Osteoblast (primary cell): ENCODE measurements at regions not wholly inside any gene's neighbourhood (a gene's known extent, or its start where the extent isn't known, plus 50 kb on each side); places are given as distances from the start of the nearest gene placed in this dataset.
A peak's percentile ranks its signal among the peaks of the same experiment; 100 is the strongest.

Source experiments
- DNase-seq: peaks from one replicate; pipeline ENCODE4 v3.0.0; 2011; ENCODE audit warnings: low spot score, mixed read lengths; ENCODE audit not compliant: insufficient read length; ENCODE audit errors: missing footprints
- H2AFZ ChIP-seq: 2 replicates; pipeline ENCODE4 v1.6.0; 2011; ENCODE audit warnings: mild to moderate bottlenecking, low read length
- H3K27ac ChIP-seq: 2 replicates; pipeline ENCODE4 v1.5.1; 2011; ENCODE audit warnings: mild to moderate bottlenecking, low read depth, low read length, moderate library complexity
- H3K27me3 ChIP-seq: 2 replicates; pipeline ENCODE4 v1.6.0; 2012; ENCODE audit warnings: mild to moderate bottlenecking, control low read depth, inconsistent platforms, low read length, moderate library complexity; ENCODE audit not compliant: insufficient read depth
- H3K36me3 ChIP-seq: 2 replicates; pipeline ENCODE4 v1.5.1; 2011; ENCODE audit warnings: mild to moderate bottlenecking, low read length, control low read depth, moderate library complexity; ENCODE audit not compliant: insufficient read depth
- H3K4me1 ChIP-seq: 2 replicates; pipeline ENCODE4 v1.5.1; 2011; ENCODE audit warnings: mild to moderate bottlenecking, low read length, control low read depth, moderate library complexity; ENCODE audit not compliant: insufficient read depth
- H3K4me2 ChIP-seq: 2 replicates; pipeline ENCODE4 v1.6.0; 2011; ENCODE audit warnings: mild to moderate bottlenecking, low read length; ENCODE audit not compliant: insufficient read depth
- H3K4me3 ChIP-seq: fragments of 200-600 bp; sonication (generic); 3 replicates; pipeline ENCODE4 v1.5.1; 2012; ENCODE audit warnings: mild to moderate bottlenecking, low read length, inconsistent platforms; ENCODE audit not compliant: insufficient read depth
- H3K79me2 ChIP-seq: 2 replicates; pipeline ENCODE4 v1.6.0; 2012; ENCODE audit warnings: mild to moderate bottlenecking, low read length, control low read depth, inconsistent platforms; ENCODE audit not compliant: insufficient read depth
- H3K9me3 ChIP-seq: 2 replicates; pipeline ENCODE4 v1.5.1; 2011; ENCODE audit warnings: low read depth, low read length, control low read depth
- H4K20me1 ChIP-seq: 2 replicates; pipeline ENCODE4 v1.6.0; 2012; ENCODE audit warnings: mild to moderate bottlenecking, low read length, control low read depth; ENCODE audit not compliant: insufficient read depth
- TF ChIP-seq, protein P1 (sequence below): IDR thresholded peaks from 2 replicates; pipeline ENCODE4 v1.5.1; 2011; ENCODE audit warnings: mild to moderate bottlenecking, low read depth, low read length, moderate library complexity; ENCODE audit errors: extremely low read depth

DNA sequence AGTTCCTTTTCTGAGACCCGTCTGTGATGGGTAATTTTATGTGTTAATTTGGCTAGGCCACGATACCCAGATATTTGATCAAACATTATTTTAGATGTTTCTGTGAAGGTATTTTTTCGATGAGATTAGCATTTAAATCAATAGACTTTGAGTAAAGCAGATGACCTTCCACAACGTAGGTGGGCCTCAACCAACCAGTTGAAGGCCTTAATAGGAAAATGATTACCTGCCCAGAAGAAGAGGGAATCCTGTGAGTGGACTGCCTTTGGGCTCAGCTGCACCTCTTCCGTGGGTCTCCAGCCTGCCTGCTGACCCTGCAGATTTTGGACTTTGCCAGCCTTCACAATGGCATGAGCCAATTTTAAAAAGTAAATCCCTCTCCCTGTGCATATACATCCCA lies 61.6 kb upstream of the WSB1 start:
- H3K36me3 ChIP-seq = no peaks in the 10 kb centered on the region
- H3K27ac ChIP-seq = no peak overlapping the region
- TF ChIP-seq, protein P1, sequence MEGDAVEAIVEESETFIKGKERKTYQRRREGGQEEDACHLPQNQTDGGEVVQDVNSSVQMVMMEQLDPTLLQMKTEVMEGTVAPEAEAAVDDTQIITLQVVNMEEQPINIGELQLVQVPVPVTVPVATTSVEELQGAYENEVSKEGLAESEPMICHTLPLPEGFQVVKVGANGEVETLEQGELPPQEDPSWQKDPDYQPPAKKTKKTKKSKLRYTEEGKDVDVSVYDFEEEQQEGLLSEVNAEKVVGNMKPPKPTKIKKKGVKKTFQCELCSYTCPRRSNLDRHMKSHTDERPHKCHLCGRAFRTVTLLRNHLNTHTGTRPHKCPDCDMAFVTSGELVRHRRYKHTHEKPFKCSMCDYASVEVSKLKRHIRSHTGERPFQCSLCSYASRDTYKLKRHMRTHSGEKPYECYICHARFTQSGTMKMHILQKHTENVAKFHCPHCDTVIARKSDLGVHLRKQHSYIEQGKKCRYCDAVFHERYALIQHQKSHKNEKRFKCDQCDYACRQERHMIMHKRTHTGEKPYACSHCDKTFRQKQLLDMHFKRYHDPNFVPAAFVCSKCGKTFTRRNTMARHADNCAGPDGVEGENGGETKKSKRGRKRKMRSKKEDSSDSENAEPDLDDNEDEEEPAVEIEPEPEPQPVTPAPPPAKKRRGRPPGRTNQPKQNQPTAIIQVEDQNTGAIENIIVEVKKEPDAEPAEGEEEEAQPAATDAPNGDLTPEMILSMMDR = no peak
- no peaks in the 10 kb centered on the region for H3K79me2 ChIP-seq
- no peak overlapping the region for H3K4me3 ChIP-seq
- H4K20me1 ChIP-seq = no peaks in the 10 kb centered on the region
- H3K27me3 ChIP-seq = no peaks in the 10 kb centered on the region
- H2AFZ ChIP-seq = no peak overlapping the region
- H3K9me3 ChIP-seq = no peaks in the 10 kb centered on the region
- no peak overlapping the region for H3K4me2 ChIP-seq
- no peaks in the 10 kb centered on the region for H3K4me1 ChIP-seq
- DNase-seq = peak; percentile 18

DNA sequence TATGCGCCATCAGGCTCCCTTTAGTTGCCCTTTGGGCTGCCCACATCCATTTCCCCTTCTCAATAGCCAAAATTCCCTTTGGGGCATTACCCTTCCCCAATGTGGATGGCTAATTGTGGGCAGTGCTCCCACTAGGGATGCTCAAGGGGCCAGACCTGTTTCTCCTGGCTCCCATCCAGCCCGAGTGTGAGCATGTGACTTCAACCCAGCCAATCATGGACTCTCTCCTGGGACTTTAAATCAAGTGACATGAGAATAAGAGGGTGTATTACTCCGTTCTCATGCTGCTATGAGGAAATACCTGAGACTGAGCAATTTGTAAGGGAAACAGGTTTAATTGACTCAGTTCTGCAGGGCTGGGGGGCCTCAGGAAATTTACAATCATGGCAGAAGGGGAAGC lies 60.9 kb upstream of the WSB1 start:
- H3K27me3 ChIP-seq = no peaks in the 10 kb centered on the region
- no peak overlapping the region for H3K4me2 ChIP-seq
- H3K9me3 ChIP-seq = no peaks in the 10 kb centered on the region
- DNase-seq = no peak
- no peak overlapping the region for H3K4me3 ChIP-seq
- no peaks in the 10 kb centered on the region for H4K20me1 ChIP-seq
- no peaks in the 10 kb centered on the region for H3K4me1 ChIP-seq
- no peaks in the 10 kb centered on the region for H3K36me3 ChIP-seq
- H2AFZ ChIP-seq = no peak overlapping the region
- H3K27ac ChIP-seq = no peak overlapping the region
- TF ChIP-seq, protein P1 = no peak
- no peaks in the 10 kb centered on the region for H3K79me2 ChIP-seq

DNA sequence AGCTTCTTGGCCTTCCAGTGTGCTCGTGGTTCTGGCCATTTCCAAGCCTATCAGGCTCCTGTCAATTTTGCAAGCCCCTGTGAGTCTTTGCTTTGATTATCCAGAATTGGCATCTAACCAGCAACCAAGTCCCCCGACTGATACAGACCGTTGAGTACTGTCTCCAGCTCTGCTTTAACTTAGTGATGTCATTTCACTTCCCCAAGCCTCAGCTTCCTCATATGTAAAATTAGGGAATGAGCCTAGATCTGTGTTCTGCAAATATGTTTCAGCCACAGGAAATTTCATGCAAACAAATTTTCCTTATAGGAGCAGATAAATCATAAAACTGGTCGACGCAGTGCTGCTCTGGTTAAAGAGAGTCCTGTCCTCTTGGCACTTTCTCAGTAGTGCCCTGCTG lies 60.1 kb upstream of the WSB1 start:
- DNase-seq = no peak
- no peak overlapping the region for H3K4me3 ChIP-seq
- TF ChIP-seq, protein P1 = no peak
- H2AFZ ChIP-seq = no peak overlapping the region
- H3K79me2 ChIP-seq = no peaks in the 10 kb centered on the region
- H3K27ac ChIP-seq = no peak overlapping the region
- no peaks in the 10 kb centered on the region for H4K20me1 ChIP-seq
- H3K36me3 ChIP-seq = no peaks in the 10 kb centered on the region
- no peak overlapping the region for H3K4me2 ChIP-seq
- H3K4me1 ChIP-seq = no peaks in the 10 kb centered on the region
- H3K27me3 ChIP-seq = no peaks in the 10 kb centered on the region
- H3K9me3 ChIP-seq = no peaks in the 10 kb centered on the region

DNA sequence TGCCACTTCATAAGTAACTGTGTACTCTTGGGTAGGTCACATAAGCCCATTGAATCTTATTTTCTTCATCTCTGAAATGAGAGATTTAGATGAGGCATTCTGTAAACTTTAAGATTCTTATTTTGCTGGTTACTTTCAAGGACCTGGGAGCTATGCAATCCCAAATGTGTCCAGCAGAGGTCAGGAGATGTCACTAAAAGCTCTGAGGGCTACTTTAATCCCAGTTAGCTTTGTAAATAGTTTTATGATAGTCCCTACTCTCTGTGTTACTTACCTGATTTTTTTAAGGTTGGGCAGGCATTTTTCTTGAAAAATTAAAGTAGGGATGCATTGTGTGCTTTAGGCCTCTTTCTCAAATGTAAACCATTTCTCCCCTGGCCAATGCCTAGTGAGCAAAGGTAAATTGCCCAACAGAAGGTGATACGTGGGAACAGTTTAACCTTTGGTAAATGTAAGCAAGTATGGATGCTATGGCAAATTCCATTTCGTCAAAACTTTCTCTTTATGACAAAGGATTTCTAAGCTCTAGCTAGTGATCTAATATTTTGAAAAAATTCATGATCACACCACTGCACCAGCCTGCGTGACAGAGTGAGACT lies 57.1 kb upstream of the WSB1 start:
- Histone ChIP-seq H3K4me1 (no peaks in the 10 kb centered on the region), H3K4me2 (no peak overlapping the region), H2AFZ (no peak overlapping the region), H3K9me3 (no peaks in the 10 kb centered on the region), H3K4me3 (no peak overlapping the region), H4K20me1 (no peaks in the 10 kb centered on the region), H3K27me3 (peaks cover 4% of the 10 kb centered on the region), H3K36me3 (no peaks in the 10 kb centered on the region), H3K79me2 (no peaks in the 10 kb centered on the region), H3K27ac (no peak overlapping the region)
- TF ChIP-seq, protein P1 = peak; percentile 96
- peak; percentile 88 for DNase-seq
